OCI-LY3 (cell line): ENCODE measurements at regions not wholly inside any gene's neighbourhood (a gene's known extent, or its start where the extent isn't known, plus 50 kb on each side); places are given as distances from the start of the nearest gene placed in this dataset.

Experiments
- CTCF ChIP-seq: fragments of 200-600, 300-600 bp; sonication (generic); IDR thresholded peaks from 2 replicates; pipeline ENCODE4 v1.5.1; 2014; ENCODE audit warnings: antibody characterized with exemption, low read length, low read depth
- EZH2phosphoT487 ChIP-seq: fragments of 200-600 bp; shearing (Covaris generic); IDR thresholded peaks from 2 replicates; pipeline ENCODE4 v1.6.1; 2018; ENCODE audit warnings: antibody characterized with exemption, mixed run types, low read depth

GRCh38 chr7:27462575-27463270 lies 200.0 kb downstream of the HIBADH start:
- TF ChIP-seq CTCF (no peak), EZH2phosphoT487 (no peak)
